Spleen (tissue), 11 donors: ENCODE measurements at regions not wholly inside any gene's neighbourhood (a gene's known extent, or its start where the extent isn't known, plus 50 kb on each side); places are given as distances from the start of the nearest gene placed in this dataset.

Source experiments
- DNase-seq: peaks from one replicate; pipeline ENCODE4 v3.0.0-alpha.2; 2020
- H3K27ac ChIP-seq, 8 donors: fragments of 200-600 bp; sonication (generic) in 7 of 8; 1 replicate in 4 of 8; 2 replicates in 4 of 8; pipeline versions ENCODE4 v1.5.0 to v1.8.0; 2016 to 2021; ENCODE audit warnings: inconsistent platforms in 4 of 8, mild to moderate bottlenecking in 4 of 8, moderate library complexity in 1 of 8
- H3K27me3 ChIP-seq, 7 donors: fragments of 200-600 bp; sonication (generic) in 6 of 7; replicated peaks in 1 of 7; 1 replicate in 4 of 7; 2 replicates in 3 of 7; pipeline versions ENCODE4 v1.5.0 to v1.8.0; 2016 to 2021; ENCODE audit warnings: inconsistent platforms in 3 of 7, mild to moderate bottlenecking in 1 of 7
- H3K36me3 ChIP-seq, 6 donors: fragments of 200-600 bp; sonication (generic) in 5 of 6; 1 replicate in 4 of 6; 2 replicates in 2 of 6; pipeline versions ENCODE4 v1.5.0 to v1.8.0; 2016 to 2021; ENCODE audit warnings: inconsistent platforms in 2 of 6
- H3K4me1 ChIP-seq, 6 donors: fragments of 200-600 bp; sonication (generic) in 5 of 6; 1 replicate in 3 of 6; 2 replicates in 3 of 6; pipeline versions ENCODE4 v1.5.0 to v1.8.0; 2016 to 2021; ENCODE audit warnings: inconsistent platforms in 3 of 6
- H3K4me3 ChIP-seq, 8 donors: fragments of 200-600 bp; sonication (generic) in 7 of 8; 1 replicate in 4 of 8; 2 replicates in 4 of 8; pipeline versions ENCODE4 v1.5.0 to v1.8.0; 2016 to 2021; ENCODE audit warnings: inconsistent platforms in 4 of 8, mild to moderate bottlenecking in 4 of 8, moderate library complexity in 2 of 8
- H3K9me3 ChIP-seq, 8 donors: fragments of 200-600 bp; sonication (generic) in 7 of 8; 1 replicate in 4 of 8; 2 replicates in 4 of 8; pipeline versions ENCODE4 v1.5.0 to v1.8.0; 2016 to 2021; ENCODE audit warnings: inconsistent platforms in 4 of 8
- POLR2A ChIP-seq, 3 donors: fragments of 450-650 bp; IDR thresholded peaks; one replicate each; pipeline ENCODE4 v1.5.1; 2017; ENCODE audit warnings: antibody characterized with exemption in 3 of 3, mild to moderate bottlenecking in 1 of 3
- POLR2AphosphoS5 ChIP-seq, 3 donors: sonication (generic); formaldehyde crosslinking; IDR thresholded peaks; one replicate each; pipeline ENCODE4 v1.5.1; 2017; ENCODE audit warnings: antibody characterized with exemption in 3 of 3
- WGBS, 5 donors: extraction: QIAGEN DNeasy Blood & Tissue Kit in 3 of 5; methylation state at CpG; one replicate each; pipeline versions ENCODE4 v1.1.5 to v1.1.7; 2013 to 2018; 5-methylcytosine and 5-hydroxymethylcytosine counted together
- intact Hi-C: fragments of 100-400 bp; cut with DNase I; formaldehyde crosslinking; loops from one replicate; pipeline ENCODE4 v1.15.0; 2023; ENCODE audit warnings: low total_unique reads
- TF ChIP-seq, protein P1 (sequence below), 11 experiments: fragments of 200-600 bp in 7 of 11; fragments of 450-650 bp in 4 of 11; sonication (generic) in 4 of 11; IDR thresholded peaks in 8 of 11; conservative IDR thresholded peaks in 3 of 11; 1 replicate in 7 of 11; 2 replicates in 4 of 11; pipeline versions ENCODE4 v1.4.0 to v1.8.0; 2016 to 2021; ENCODE audit warnings: antibody characterized with exemption in 11 of 11, inconsistent platforms in 4 of 11, mild to moderate bottlenecking in 1 of 11
- donor health status: healthy with polysubstance abuse.
- donor health status: DM: no; HTN: no; CAD: no; lungs with moderate emphysema.
- donor health status: DM: no; HTN: no; CAD: no.
- donor health status: Bipolar disorder and iron deficiency.
- donor health status: healthy.
- donor health status: DM: no; HTN: no; CAD: no.
- donor health status: DM: yes; HTN: yes; CAD: no.

- H3K27me3 ChIP-seq: no peaks in the 10 kb centered on the region
- no peaks in the 10 kb centered on the region for H3K9me3 ChIP-seq
- no peak for DNase-seq
- 55 to 87% (median 72%) methylated on average over 3 of the region's 3 CpGs for WGBS, 5 donors
- no peak for TF ChIP-seq POLR2A (IDR thresholded peaks at IDR 0.05)
- TF ChIP-seq, protein P1, sequence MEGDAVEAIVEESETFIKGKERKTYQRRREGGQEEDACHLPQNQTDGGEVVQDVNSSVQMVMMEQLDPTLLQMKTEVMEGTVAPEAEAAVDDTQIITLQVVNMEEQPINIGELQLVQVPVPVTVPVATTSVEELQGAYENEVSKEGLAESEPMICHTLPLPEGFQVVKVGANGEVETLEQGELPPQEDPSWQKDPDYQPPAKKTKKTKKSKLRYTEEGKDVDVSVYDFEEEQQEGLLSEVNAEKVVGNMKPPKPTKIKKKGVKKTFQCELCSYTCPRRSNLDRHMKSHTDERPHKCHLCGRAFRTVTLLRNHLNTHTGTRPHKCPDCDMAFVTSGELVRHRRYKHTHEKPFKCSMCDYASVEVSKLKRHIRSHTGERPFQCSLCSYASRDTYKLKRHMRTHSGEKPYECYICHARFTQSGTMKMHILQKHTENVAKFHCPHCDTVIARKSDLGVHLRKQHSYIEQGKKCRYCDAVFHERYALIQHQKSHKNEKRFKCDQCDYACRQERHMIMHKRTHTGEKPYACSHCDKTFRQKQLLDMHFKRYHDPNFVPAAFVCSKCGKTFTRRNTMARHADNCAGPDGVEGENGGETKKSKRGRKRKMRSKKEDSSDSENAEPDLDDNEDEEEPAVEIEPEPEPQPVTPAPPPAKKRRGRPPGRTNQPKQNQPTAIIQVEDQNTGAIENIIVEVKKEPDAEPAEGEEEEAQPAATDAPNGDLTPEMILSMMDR (IDR thresholded peaks at IDR 0.05 in 8 of 11, conservative IDR thresholded peaks at IDR 0.05 in 3 of 11): no peak
- TF ChIP-seq POLR2AphosphoS5 (IDR thresholded peaks at IDR 0.05): no peak
- no peaks in the 10 kb centered on the region for H3K36me3 ChIP-seq
- H3K4me1 ChIP-seq: peaks cover 0 to 11% (median 0%) of the 10 kb centered on the region in 6 donors
- H3K4me3 ChIP-seq: no peak overlapping the region
- intact Hi-C loops: no loop called here
- H3K27ac ChIP-seq: no peak overlapping the region
These were observed 94.2 kb upstream of the SLC25A13 start for GRCh38 chr7:96416116-96416515.

DNA sequence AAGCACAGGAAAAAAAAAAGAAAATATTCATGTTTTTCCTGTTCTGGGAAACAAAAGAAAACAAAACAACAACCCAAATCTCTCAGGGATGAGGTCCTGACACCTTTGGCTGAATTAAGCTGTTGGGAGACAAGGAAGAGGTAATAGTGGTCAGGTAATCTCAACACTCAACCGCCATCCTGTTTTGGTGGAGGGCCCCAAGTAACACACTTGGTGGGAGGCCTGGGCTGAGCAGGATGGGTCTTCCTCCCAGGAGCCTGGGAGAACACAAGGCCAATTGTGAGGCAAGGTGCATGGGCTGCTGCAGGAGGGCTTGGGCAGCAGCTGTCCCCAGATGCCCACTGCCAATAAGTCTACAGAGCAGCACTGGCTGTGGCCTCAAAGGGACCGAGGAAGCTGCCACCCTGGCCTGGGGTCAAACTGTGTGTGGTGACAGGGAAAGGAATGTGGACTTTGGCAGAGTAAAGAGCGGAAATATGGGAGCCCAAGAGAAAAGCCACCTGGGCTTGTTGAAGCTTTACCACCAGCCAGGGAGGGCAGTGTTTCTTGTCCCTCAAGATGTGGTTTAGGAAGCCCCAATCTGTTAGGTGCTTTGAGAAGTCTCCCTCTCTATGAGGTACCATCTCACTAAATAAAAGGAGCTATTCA lies 93.5 kb upstream of the SLC25A13 start:
- H3K9me3 ChIP-seq: no peaks in the 10 kb centered on the region
- intact Hi-C loops: no loop called here
- no peaks in the 10 kb centered on the region for H3K27me3 ChIP-seq
- H3K36me3 ChIP-seq: no peaks in the 10 kb centered on the region
- no peak overlapping the region for H3K27ac ChIP-seq
- WGBS, 5 donors: 87 to 98% (median 90%) methylated on average over 3 of the region's 3 CpGs
- H3K4me1 ChIP-seq: peaks cover 0 to 11% (median 0%) of the 10 kb centered on the region in 6 donors
- no peak overlapping the region for H3K4me3 ChIP-seq
- TF ChIP-seq POLR2A (IDR thresholded peaks at IDR 0.05) (no peak), POLR2AphosphoS5 (IDR thresholded peaks at IDR 0.05) (no peak)
- TF ChIP-seq, protein P1 (IDR thresholded peaks at IDR 0.05 in 8 of 11, conservative IDR thresholded peaks at IDR 0.05 in 3 of 11): no peak
- no peak for DNase-seq

GRCh38 chr7:96414931-96415292 lies 93.0 kb upstream of the SLC25A13 start:
- Histone ChIP-seq H3K36me3 (no peaks in the 10 kb centered on the region), H3K27me3 (no peaks in the 10 kb centered on the region), H3K9me3 (no peaks in the 10 kb centered on the region), H3K4me1 (peaks cover 0 to 12% (median 0%) of the 10 kb centered on the region in 6 donors), H3K4me3 (no peak overlapping the region), H3K27ac (no peak overlapping the region)
- TF ChIP-seq, protein P1 (IDR thresholded peaks at IDR 0.05 in 8 of 11, conservative IDR thresholded peaks at IDR 0.05 in 3 of 11): peak in 8 of 11 experiments; percentile 17 to 40 (median 28)
- no peak for TF ChIP-seq POLR2A (IDR thresholded peaks at IDR 0.05)
- intact Hi-C loops: no loop called here
- 18 to 33% (median 25%) methylated on average over 3 of the region's 3 CpGs for WGBS, 5 donors
- DNase-seq: no peak

DNA sequence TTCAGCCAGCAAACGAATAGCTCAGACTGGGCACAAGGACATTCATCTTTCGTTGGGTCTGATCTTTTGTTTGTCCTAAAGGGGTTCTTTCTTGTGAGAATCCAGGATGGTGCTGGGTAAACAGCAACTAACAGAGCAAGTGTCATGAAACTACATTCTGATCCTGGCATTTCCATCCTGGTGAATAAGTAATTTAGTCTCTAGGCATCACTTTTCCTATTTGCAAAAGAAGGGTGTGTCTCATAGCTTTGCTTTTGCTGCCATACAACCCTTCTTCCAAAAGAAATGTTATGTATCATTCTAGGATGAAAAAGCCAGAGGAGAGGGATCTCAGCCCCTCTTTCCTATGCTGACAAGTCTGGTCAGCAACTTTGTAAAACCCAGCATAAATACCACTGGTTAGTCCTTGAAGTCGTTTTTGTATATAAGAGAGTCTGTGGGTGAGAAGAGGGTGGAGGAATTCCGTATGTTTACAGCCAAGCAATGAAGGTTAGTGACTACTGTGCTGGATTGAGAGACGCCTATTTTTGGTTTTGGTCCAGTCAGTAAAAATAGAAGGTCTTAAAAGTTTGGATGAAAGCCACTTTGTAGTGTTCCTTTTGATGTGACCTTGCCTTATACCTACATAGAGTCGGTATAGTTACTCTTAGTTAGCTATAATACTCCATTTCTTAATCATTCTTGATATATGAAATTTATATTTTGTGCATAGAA lies 88.4 kb upstream of the SLC25A13 start:
- Histone ChIP-seq H3K4me3 (no peak overlapping the region), H3K27me3 (no peaks in the 10 kb centered on the region), H3K36me3 (no peaks in the 10 kb centered on the region), H3K9me3 (no peaks in the 10 kb centered on the region), H3K4me1 (peaks cover 0 to 8% (median 0%) of the 10 kb centered on the region in 6 donors), H3K27ac (peak overlapping the region in 4 of 8 donors; percentile 19 to 33 (median 26))
- no peak for DNase-seq
- 58 to 69% (median 64%) methylated on average over 6 of the region's 6 CpGs for WGBS, 5 donors
- intact Hi-C loops: no loop called here
- no peak for TF ChIP-seq POLR2A (IDR thresholded peaks at IDR 0.05)
- TF ChIP-seq, protein P1 (IDR thresholded peaks at IDR 0.05 in 8 of 11, conservative IDR thresholded peaks at IDR 0.05 in 3 of 11): no peak
- TF ChIP-seq POLR2AphosphoS5 (IDR thresholded peaks at IDR 0.05): no peak
